AG09319 (cell line): ENCODE measurements at regions not wholly inside any gene's neighbourhood (a gene's known extent, or its start where the extent isn't known, plus 50 kb on each side); places are given as distances from the start of the nearest gene placed in this dataset.
A peak's percentile ranks its signal among the peaks of the same experiment; 100 is the strongest.

Experiments
- DNase-seq: peaks from one replicate; pipeline ENCODE4 v3.0.0-alpha.2; 2010; ENCODE audit warnings: low read depth; ENCODE audit errors: extremely low read depth
- CTCF ChIP-seq: IDR thresholded peaks from 2 replicates; pipeline ENCODE4 v1.5.1; 2011; ENCODE audit warnings: low read depth, mild to moderate bottlenecking, inconsistent platforms, low read length, moderate library complexity

- TF ChIP-seq CTCF, result peak; percentile 62
- no peak for DNase-seq
These were observed 59.7 kb upstream of the TRPC7 start for GRCh38 chr5:136424835-136425584.

GRCh38 chr5:136423944-136424606 is 58.7 kb upstream of the TRPC7 start:
- TF ChIP-seq CTCF, result no peak
- no peak for DNase-seq

- no peak for TF ChIP-seq CTCF
These were observed 55.0 kb upstream of the TRPC7 start for GRCh38 chr5:136420168-136420898.

GRCh38 chr5:136418301-136418700 is 53.0 kb upstream of the TRPC7 start:
- TF ChIP-seq CTCF, result no peak
- DNase-seq, result no peak

More at GRCh38 chr5:136420168-136420898, 55.0 kb upstream of the TRPC7 start:
- no peak for DNase-seq
